ENCODE measurements at regions not wholly inside any gene's neighbourhood (a gene's known extent, or its start where the extent isn't known, plus 50 kb on each side); places are given as distances from the start of the nearest gene placed in this dataset.

- TF ChIP-seq, protein P1, sequence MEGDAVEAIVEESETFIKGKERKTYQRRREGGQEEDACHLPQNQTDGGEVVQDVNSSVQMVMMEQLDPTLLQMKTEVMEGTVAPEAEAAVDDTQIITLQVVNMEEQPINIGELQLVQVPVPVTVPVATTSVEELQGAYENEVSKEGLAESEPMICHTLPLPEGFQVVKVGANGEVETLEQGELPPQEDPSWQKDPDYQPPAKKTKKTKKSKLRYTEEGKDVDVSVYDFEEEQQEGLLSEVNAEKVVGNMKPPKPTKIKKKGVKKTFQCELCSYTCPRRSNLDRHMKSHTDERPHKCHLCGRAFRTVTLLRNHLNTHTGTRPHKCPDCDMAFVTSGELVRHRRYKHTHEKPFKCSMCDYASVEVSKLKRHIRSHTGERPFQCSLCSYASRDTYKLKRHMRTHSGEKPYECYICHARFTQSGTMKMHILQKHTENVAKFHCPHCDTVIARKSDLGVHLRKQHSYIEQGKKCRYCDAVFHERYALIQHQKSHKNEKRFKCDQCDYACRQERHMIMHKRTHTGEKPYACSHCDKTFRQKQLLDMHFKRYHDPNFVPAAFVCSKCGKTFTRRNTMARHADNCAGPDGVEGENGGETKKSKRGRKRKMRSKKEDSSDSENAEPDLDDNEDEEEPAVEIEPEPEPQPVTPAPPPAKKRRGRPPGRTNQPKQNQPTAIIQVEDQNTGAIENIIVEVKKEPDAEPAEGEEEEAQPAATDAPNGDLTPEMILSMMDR (conservative IDR thresholded peaks at IDR 0.05; ENCODE audit: low read length): no peak
- TF ChIP-seq EZH2phosphoT487 (IDR thresholded peaks at IDR 0.05; ENCODE audit: borderline replicate concordance): no peak
Measured at GRCh38 chr9:115944166-115944948, 209.2 kb upstream of the PAPPA start.

All from Loucy (cell line).